PC-3 (cell line): ENCODE measurements at regions not wholly inside any gene's neighbourhood (a gene's known extent, or its start where the extent isn't known, plus 50 kb on each side); places are given as distances from the start of the nearest gene placed in this dataset.

ENCODE experiments used
- ATAC-seq: fragments of 200-7000 bp; cut with Tn5 transposase; 2 replicates; pipeline ENCODE4 v1.9.1; 2020; ENCODE audit warnings: mild to moderate bottlenecking, moderate library complexity
- BruUV-seq: library from RNA; stranded (reverse); fragments of 400-500 nt; replicated peaks from 2 replicates; lab custom pipeline; 2021; lab: Mats Ljungman, UMichigan
- CTCF ChIA-PET: fragments of 300-600 bp; sonication (Branson Sonifier 250); formaldehyde crosslinking; loops from one replicate; lab custom pipeline; 2022; ENCODE audit warnings: antibody characterized with exemption; lab: Charles Lee
- POLR2A ChIA-PET: fragments of 300-600 bp; sonication (Branson Sonifier 250); formaldehyde crosslinking; loops from one replicate; lab custom pipeline; 2022; ENCODE audit warnings: antibody characterized with exemption; ENCODE audit not compliant: unreplicated experiment; lab: Charles Lee
- DNase-seq: peaks from one replicate; pipeline ENCODE4 v3.0.0-alpha.2; 2015
- H2AFZ ChIP-seq: fragments of 300-600 bp; sonication (generic); 2 replicates; pipeline ENCODE4 v1.6.0; 2016; ENCODE audit warnings: antibody characterized with exemption, low read length
- H3F3A ChIP-seq: fragments of 300-600 bp; sonication (generic); one replicate; pipeline ENCODE4 v1.6.0; 2017; ENCODE audit warnings: antibody characterized with exemption, low read length, control low read depth, mild to moderate bottlenecking; ENCODE audit not compliant: unreplicated experiment
- H3K27ac ChIP-seq: fragments of 300-600 bp; sonication (generic); 2 replicates; pipeline ENCODE4 v1.5.1; 2016; ENCODE audit warnings: mild to moderate bottlenecking, low read length
- H3K27me3 ChIP-seq: fragments of 300-600 bp; sonication (generic); 2 replicates; pipeline ENCODE4 v1.6.1; 2016; ENCODE audit warnings: low read length, mixed read lengths
- H3K36me3 ChIP-seq: fragments of 300-600 bp; sonication (generic); 2 replicates; pipeline ENCODE4 v1.6.1; 2016; ENCODE audit warnings: low read depth, mixed run types, low read length, mixed read lengths
- H3K4me1 ChIP-seq: fragments of 300-600 bp; sonication (generic); 2 replicates; pipeline ENCODE4 v1.5.1; 2016; ENCODE audit warnings: low read length; ENCODE audit not compliant: insufficient read depth
- H3K4me2 ChIP-seq: fragments of 300-600 bp; sonication (generic); 2 replicates; pipeline ENCODE4 v1.6.0; 2016; ENCODE audit warnings: low read length
- H3K4me3 ChIP-seq: fragments of 300-600 bp; sonication (generic); 2 replicates; pipeline ENCODE4 v1.5.1; 2016; ENCODE audit warnings: mild to moderate bottlenecking, low read length, mixed read lengths
- H3K79me2 ChIP-seq: fragments of 300-600 bp; sonication (generic); 2 replicates; pipeline ENCODE4 v1.6.1; 2017; ENCODE audit warnings: low read length, mixed read lengths
- H3K9ac ChIP-seq: fragments of 300-600 bp; sonication (generic); 2 replicates; pipeline ENCODE4 v1.6.0; 2016; ENCODE audit warnings: mild to moderate bottlenecking, low read length
- H3K9me2 ChIP-seq: fragments of 300-600 bp; sonication (generic); replicated peaks from 2 replicates; pipeline ENCODE4 v1.6.1; 2016; ENCODE audit warnings: mixed run types, low read length, mixed read lengths
- H3K9me3 ChIP-seq: fragments of 300-600 bp; sonication (generic); 2 replicates; pipeline ENCODE4 v1.6.1; 2016; ENCODE audit warnings: low read length, mixed read lengths
- H4K20me1 ChIP-seq: fragments of 300-600 bp; sonication (generic); 2 replicates; pipeline ENCODE4 v1.6.1; 2016; ENCODE audit warnings: low read length, mixed read lengths
- EZH2 ChIP-seq: fragments of 300-600 bp; sonication (generic); IDR thresholded peaks from one replicate; pipeline ENCODE4 v1.6.1; 2017; ENCODE audit warnings: antibody characterized with exemption, mild to moderate bottlenecking, low read length; ENCODE audit not compliant: unreplicated experiment
- EZH2phosphoT487 ChIP-seq: fragments of 300-600 bp; sonication (generic); IDR thresholded peaks from 2 replicates; pipeline ENCODE4 v1.6.1; 2018; ENCODE audit warnings: mild to moderate bottlenecking, antibody characterized with exemption, low read length, borderline replicate concordance
- intact Hi-C: fragments of 100-400 bp; cut with micrococcal nuclease; formaldehyde crosslinking; loops from 2 replicates; pipeline ENCODE4 v1.9.0; 2023
- TF ChIP-seq, protein P1 (sequence below): fragments of 300-600 bp; sonication (generic); conservative IDR thresholded peaks from 2 replicates; pipeline ENCODE4 v1.5.1; 2017; ENCODE audit warnings: antibody characterized with exemption, low read depth, mild to moderate bottlenecking, low read length

DNA sequence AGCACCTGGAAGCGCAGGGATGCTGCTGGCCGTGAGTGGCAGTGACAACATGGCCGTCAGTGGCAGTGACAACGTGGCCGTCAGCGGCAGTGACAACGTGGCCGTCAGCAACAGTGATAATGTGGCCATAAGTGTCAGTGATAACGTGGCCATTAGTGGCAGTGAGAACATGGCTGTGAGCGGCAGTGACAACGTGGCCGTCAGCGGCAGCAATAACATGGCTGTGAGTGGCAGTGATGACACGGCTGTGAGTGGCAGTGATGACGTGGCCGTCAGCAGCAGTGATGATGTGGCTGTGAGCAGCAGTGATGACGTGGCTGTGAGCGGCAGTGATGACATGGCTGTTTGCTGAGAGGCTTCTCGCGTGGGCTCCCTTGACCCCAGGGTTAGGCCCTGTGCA, 169.8 kb downstream of the ERMARD start:
- DNase-seq (no peak), ATAC-seq (no peak)
- H3F3A ChIP-seq: no peaks in the 10 kb centered on the region
- no peak overlapping the region for H3K4me2 ChIP-seq
- no peak overlapping the region for H2AFZ ChIP-seq
- intact Hi-C loops: no loop called here
- H4K20me1 ChIP-seq: no peaks in the 10 kb centered on the region
- BruUV-seq: no TSS peak
- H3K4me3 ChIP-seq: no peak overlapping the region
- H3K9me3 ChIP-seq: no peaks in the 10 kb centered on the region
- no peak overlapping the region for H3K27ac ChIP-seq
- no peak overlapping the region for H3K9ac ChIP-seq
- TF ChIP-seq, protein P1, sequence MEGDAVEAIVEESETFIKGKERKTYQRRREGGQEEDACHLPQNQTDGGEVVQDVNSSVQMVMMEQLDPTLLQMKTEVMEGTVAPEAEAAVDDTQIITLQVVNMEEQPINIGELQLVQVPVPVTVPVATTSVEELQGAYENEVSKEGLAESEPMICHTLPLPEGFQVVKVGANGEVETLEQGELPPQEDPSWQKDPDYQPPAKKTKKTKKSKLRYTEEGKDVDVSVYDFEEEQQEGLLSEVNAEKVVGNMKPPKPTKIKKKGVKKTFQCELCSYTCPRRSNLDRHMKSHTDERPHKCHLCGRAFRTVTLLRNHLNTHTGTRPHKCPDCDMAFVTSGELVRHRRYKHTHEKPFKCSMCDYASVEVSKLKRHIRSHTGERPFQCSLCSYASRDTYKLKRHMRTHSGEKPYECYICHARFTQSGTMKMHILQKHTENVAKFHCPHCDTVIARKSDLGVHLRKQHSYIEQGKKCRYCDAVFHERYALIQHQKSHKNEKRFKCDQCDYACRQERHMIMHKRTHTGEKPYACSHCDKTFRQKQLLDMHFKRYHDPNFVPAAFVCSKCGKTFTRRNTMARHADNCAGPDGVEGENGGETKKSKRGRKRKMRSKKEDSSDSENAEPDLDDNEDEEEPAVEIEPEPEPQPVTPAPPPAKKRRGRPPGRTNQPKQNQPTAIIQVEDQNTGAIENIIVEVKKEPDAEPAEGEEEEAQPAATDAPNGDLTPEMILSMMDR: no peak
- TF ChIP-seq EZH2 (no peak), EZH2phosphoT487 (no peak)
- ChIA-PET POLR2A (no interaction called here), CTCF (no interaction called here)
- H3K27me3 ChIP-seq: no peaks in the 10 kb centered on the region
- no peaks in the 10 kb centered on the region for H3K79me2 ChIP-seq
- no peaks in the 10 kb centered on the region for H3K36me3 ChIP-seq
- no peaks in the 10 kb centered on the region for H3K9me2 ChIP-seq
- H3K4me1 ChIP-seq: no peaks in the 10 kb centered on the region

DNA sequence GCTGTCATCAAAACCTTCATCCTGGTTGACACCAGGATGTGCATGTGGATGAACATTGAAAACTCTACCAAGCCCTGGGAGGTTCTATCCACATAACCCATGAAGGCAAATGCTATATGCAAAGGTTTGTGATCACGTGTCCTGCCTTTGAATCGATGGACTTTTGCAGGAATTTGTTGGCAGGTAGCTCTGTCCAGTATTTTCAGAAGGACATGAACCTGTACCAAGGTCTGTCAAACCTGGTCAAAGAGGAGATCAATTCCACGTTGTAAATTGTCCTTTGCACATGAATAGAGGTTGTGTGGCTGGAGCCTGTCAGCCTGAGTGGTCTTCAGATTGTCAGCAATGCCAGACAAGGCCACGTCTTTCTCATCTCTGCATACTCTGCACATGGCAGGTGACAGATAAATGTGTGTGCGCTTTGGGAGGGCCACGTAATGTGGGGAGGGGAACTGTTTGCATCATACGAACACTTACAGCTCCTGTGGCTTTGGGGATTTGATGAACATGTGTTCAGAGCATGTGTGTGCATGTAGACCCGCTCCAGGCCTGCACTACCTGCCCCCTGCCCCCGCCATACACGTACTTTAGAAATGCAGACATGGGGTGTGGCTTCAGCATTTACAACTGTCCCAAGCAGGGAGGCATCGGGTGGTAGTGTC, 169.1 kb downstream of the ERMARD start:
- Histone ChIP-seq H3K9me3 (no peaks in the 10 kb centered on the region), H3F3A (no peaks in the 10 kb centered on the region), H3K9me2 (no peaks in the 10 kb centered on the region), H3K4me2 (no peak overlapping the region), H3K4me3 (no peak overlapping the region), H4K20me1 (no peaks in the 10 kb centered on the region), H3K27me3 (no peaks in the 10 kb centered on the region), H3K27ac (no peak overlapping the region), H3K4me1 (no peaks in the 10 kb centered on the region), H3K79me2 (no peaks in the 10 kb centered on the region), H3K36me3 (no peaks in the 10 kb centered on the region), H2AFZ (no peak overlapping the region), H3K9ac (no peak overlapping the region)
- DNase-seq: no peak
- BruUV-seq: no TSS peak
- intact Hi-C loops: no loop called here
- TF ChIP-seq EZH2: no peak
- TF ChIP-seq, protein P1: no peak
- TF ChIP-seq EZH2phosphoT487: no peak
- ChIA-PET CTCF (no interaction called here), POLR2A (no interaction called here)
- ATAC-seq: no peak

DNA sequence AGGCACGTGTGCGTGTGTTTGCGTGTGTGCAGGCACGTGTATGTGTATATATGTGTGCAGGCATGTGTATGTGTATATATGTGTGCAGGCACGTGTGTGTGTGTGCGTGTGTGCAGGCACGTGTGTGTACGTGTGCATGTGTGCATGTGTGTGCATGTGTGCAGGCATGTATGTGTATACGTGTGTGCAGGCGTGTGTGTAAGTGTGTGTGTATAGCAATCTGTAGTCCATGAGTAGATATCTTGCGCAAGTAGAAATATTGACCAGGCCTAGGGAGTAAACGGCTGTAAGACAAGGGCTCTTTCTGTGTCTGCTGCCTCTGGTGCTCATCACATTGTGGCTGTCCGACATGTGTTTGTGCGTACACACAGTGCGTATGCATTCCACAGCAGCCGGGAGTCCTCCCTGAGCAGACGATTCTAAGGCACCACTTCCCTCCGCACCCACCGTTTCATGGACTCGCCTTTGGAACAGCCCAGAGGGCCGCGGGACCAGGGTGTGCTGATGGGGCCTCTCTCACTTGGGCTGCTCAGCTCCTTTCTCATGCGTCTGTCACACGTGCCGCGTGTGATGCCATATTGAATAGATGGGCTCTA, 167.6 kb downstream of the ERMARD start:
- no peaks in the 10 kb centered on the region for H3K36me3 ChIP-seq
- no peaks in the 10 kb centered on the region for H4K20me1 ChIP-seq
- ChIA-PET CTCF (no interaction called here), POLR2A (no interaction called here)
- H3K4me3 ChIP-seq: no peak overlapping the region
- no peaks in the 10 kb centered on the region for H3F3A ChIP-seq
- no peak for TF ChIP-seq EZH2phosphoT487
- TF ChIP-seq, protein P1: no peak
- TF ChIP-seq EZH2: no peak
- BruUV-seq: no TSS peak
- H3K9me3 ChIP-seq: no peaks in the 10 kb centered on the region
- H3K9ac ChIP-seq: no peak overlapping the region
- no peaks in the 10 kb centered on the region for H3K79me2 ChIP-seq
- H3K4me2 ChIP-seq: no peak overlapping the region
- no peaks in the 10 kb centered on the region for H3K9me2 ChIP-seq
- no peaks in the 10 kb centered on the region for H3K4me1 ChIP-seq
- intact Hi-C loops: no loop called here
- ATAC-seq (no peak), DNase-seq (no peak)
- H3K27ac ChIP-seq: no peak overlapping the region
- H2AFZ ChIP-seq: no peak overlapping the region
- no peaks in the 10 kb centered on the region for H3K27me3 ChIP-seq
